HEK293 (cell line): ENCODE measurements at regions not wholly inside any gene's neighbourhood (a gene's known extent, or its start where the extent isn't known, plus 50 kb on each side); places are given as distances from the start of the nearest gene placed in this dataset.

Experiments used
- KLF16 ChIP-seq: fragments of 450-650 bp; formaldehyde crosslinking; IDR thresholded peaks from 2 replicates; pipeline ENCODE4 v1.5.1; 2017; ENCODE audit warnings: missing biosample characterization, missing genetic modification characterization
- MEIS1 ChIP-seq: sonication (generic); formaldehyde crosslinking; IDR thresholded peaks from 2 replicates; pipeline ENCODE4 v1.8.1; 2022; ENCODE audit warnings: missing genetic modification reagents, mild to moderate bottlenecking, borderline replicate concordance
- REST ChIP-seq: fragments of 450-650 bp; formaldehyde crosslinking; IDR thresholded peaks from 2 replicates; pipeline ENCODE4 v1.5.1; 2016; ENCODE audit warnings: missing biosample characterization, missing genetic modification characterization
- ZBTB49 ChIP-seq: fragments of 450-650 bp; formaldehyde crosslinking; IDR thresholded peaks from 2 replicates; pipeline ENCODE4 v1.5.1; 2016; ENCODE audit warnings: missing biosample characterization, missing genetic modification characterization, low read depth
- ZNF138 ChIP-seq: fragments of 450-650 bp; formaldehyde crosslinking; IDR thresholded peaks from 2 replicates; pipeline ENCODE4 v1.5.1; 2016; ENCODE audit warnings: missing biosample characterization, missing genetic modification characterization, borderline replicate concordance
- ZNF548 ChIP-seq: fragments of 450-650 bp; formaldehyde crosslinking; IDR thresholded peaks from 2 replicates; pipeline ENCODE4 v1.5.1; 2016; ENCODE audit warnings: missing biosample characterization, missing genetic modification characterization
- ZNF785 ChIP-seq: fragments of 450-650 bp; formaldehyde crosslinking; IDR thresholded peaks from 2 replicates; pipeline ENCODE4 v1.5.1; 2016; ENCODE audit warnings: missing biosample characterization, missing genetic modification characterization
- ZNF791 ChIP-seq: fragments of 450-650 bp; formaldehyde crosslinking; IDR thresholded peaks from 2 replicates; pipeline ENCODE4 v1.5.1; 2016; ENCODE audit warnings: missing biosample characterization, missing genetic modification characterization
- TF ChIP-seq, protein P1 (sequence below): fragments of 450-650 bp; formaldehyde crosslinking; IDR thresholded peaks from 2 replicates; pipeline ENCODE4 v1.5.1; 2016; ENCODE audit warnings: missing biosample characterization, missing genetic modification characterization

DNA sequence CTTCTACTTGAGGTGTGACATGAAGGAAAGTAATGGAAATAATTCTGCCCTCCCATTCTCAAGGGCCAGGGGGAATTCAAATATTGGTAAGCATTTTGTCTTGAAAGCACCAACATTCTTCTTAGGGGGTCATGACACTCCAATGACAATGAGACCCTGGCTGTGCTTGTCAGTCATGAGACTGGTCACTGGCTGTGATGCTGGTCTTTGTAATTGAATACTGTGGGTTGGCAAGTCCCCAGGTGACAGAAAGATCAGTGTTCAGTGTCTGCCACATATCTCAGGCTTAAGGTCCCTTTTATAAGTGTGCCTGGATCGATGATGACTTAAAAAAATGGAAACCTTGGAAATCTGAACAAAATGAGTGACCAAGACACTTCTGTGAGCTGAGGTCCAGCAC, 151.4 kb downstream of the SNRPN start:
- TF ChIP-seq, protein P1, sequence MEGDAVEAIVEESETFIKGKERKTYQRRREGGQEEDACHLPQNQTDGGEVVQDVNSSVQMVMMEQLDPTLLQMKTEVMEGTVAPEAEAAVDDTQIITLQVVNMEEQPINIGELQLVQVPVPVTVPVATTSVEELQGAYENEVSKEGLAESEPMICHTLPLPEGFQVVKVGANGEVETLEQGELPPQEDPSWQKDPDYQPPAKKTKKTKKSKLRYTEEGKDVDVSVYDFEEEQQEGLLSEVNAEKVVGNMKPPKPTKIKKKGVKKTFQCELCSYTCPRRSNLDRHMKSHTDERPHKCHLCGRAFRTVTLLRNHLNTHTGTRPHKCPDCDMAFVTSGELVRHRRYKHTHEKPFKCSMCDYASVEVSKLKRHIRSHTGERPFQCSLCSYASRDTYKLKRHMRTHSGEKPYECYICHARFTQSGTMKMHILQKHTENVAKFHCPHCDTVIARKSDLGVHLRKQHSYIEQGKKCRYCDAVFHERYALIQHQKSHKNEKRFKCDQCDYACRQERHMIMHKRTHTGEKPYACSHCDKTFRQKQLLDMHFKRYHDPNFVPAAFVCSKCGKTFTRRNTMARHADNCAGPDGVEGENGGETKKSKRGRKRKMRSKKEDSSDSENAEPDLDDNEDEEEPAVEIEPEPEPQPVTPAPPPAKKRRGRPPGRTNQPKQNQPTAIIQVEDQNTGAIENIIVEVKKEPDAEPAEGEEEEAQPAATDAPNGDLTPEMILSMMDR (tag by site-specific recombination) = no peak
- TF ChIP-seq ZNF791 (tag by site-specific recombination) = no peak
- TF ChIP-seq ZNF785 (tag by site-specific recombination) = no peak
- TF ChIP-seq ZNF138 (tag by site-specific recombination) = no peak
- TF ChIP-seq ZBTB49 = no peak
- TF ChIP-seq REST (tag by site-specific recombination) = no peak
- TF ChIP-seq KLF16 = no peak
- TF ChIP-seq MEIS1 = no peak
- no peak for TF ChIP-seq ZNF548 (tag by site-specific recombination)
